Astrocyte of the hippocampus (primary cell): ENCODE measurements at regions not wholly inside any gene's neighbourhood (a gene's known extent, or its start where the extent isn't known, plus 50 kb on each side); places are given as distances from the start of the nearest gene placed in this dataset.
"Not testable (repeated sequence)": the region's sequence is repeated elsewhere in the genome, so short reads cannot be mapped to it uniquely, and the experiment has no call there.

Experiments
- DNase-seq: peaks from one replicate; pipeline ENCODE4 v3.0.0; 2011; ENCODE audit warnings: low read depth, low spot score

GRCh38 chr6:67879928-67880327 is 755.2 kb upstream of the ADGRB3 start:
- not testable (repeated sequence) for DNase-seq

- DNase-seq = not testable (repeated sequence)
Observed at GRCh38 chr6:67879105-67879904, 755.8 kb upstream of the ADGRB3 start.

- not testable (repeated sequence) for DNase-seq
Observed at GRCh38 chr6:67878216-67878615, 756.9 kb upstream of the ADGRB3 start.

- DNase-seq = no peak
Observed at GRCh38 chr6:67877288-67877687, 757.8 kb upstream of the ADGRB3 start.

GRCh38 chr6:67875877-67876383 is 759.2 kb upstream of the ADGRB3 start:
- no peak for DNase-seq

GRCh38 chr6:67870321-67870720 is 764.8 kb upstream of the ADGRB3 start:
- no peak for DNase-seq

GRCh38 chr6:67863346-67863745 is 771.7 kb upstream of the ADGRB3 start:
- DNase-seq = no peak

GRCh38 chr6:67854098-67854497 is 781.0 kb upstream of the ADGRB3 start:
- no peak for DNase-seq

- DNase-seq = no peak
Observed at GRCh38 chr6:67839818-67840217, 795.3 kb upstream of the ADGRB3 start.

- DNase-seq = no peak
Observed at GRCh38 chr6:67825201-67825895, 809.7 kb upstream of the ADGRB3 start.

- DNase-seq = no peak
Observed at GRCh38 chr6:67818322-67818721, 816.8 kb upstream of the ADGRB3 start.

- DNase-seq = no peak
Observed at GRCh38 chr6:67815623-67816022, 819.5 kb upstream of the ADGRB3 start.

- DNase-seq = no peak
Observed at GRCh38 chr6:67814262-67814661, 820.8 kb upstream of the ADGRB3 start.

GRCh38 chr6:67812693-67813092 is 822.4 kb upstream of the ADGRB3 start:
- DNase-seq = no peak

GRCh38 chr6:67812125-67812524 is 823.0 kb upstream of the ADGRB3 start:
- DNase-seq = no peak

- no peak for DNase-seq
Observed at GRCh38 chr6:67811239-67812037, 823.6 kb upstream of the ADGRB3 start.

- DNase-seq = not testable (repeated sequence)
Observed at GRCh38 chr6:67804808-67805207, 830.3 kb upstream of the ADGRB3 start.

- no peak for DNase-seq
Observed at GRCh38 chr6:67802771-67803170, 832.3 kb upstream of the ADGRB3 start.

GRCh38 chr6:67792996-67793395 is 842.1 kb upstream of the ADGRB3 start:
- DNase-seq = no peak

GRCh38 chr6:67790569-67790968 is 844.5 kb upstream of the ADGRB3 start:
- no peak for DNase-seq

GRCh38 chr6:67787119-67787518 is 848.0 kb upstream of the ADGRB3 start:
- DNase-seq = not testable (repeated sequence)

- DNase-seq = no peak
Observed at GRCh38 chr6:67779876-67780275, 855.2 kb upstream of the ADGRB3 start.
